MM.1S (cell line): ENCODE measurements at regions not wholly inside any gene's neighbourhood (a gene's known extent, or its start where the extent isn't known, plus 50 kb on each side); places are given as distances from the start of the nearest gene placed in this dataset.

Experiments used
- DNase-seq: peaks from one replicate; pipeline ENCODE4 v3.0.0-alpha.2; 2015
- H2AFZ ChIP-seq: fragments of 300-600 bp; sonication (generic); 2 replicates; pipeline ENCODE4 v1.6.0; 2016; ENCODE audit warnings: antibody characterized with exemption, low read length
- H3F3A ChIP-seq: fragments of 300-600 bp; sonication (generic); 2 replicates; pipeline ENCODE4 v1.6.1; 2016; ENCODE audit warnings: mild to moderate bottlenecking, antibody characterized with exemption, low read length, moderate library complexity, mixed read lengths; ENCODE audit not compliant: insufficient read depth
- H3K27ac ChIP-seq: fragments of 300-600 bp; sonication (generic); 2 replicates; pipeline ENCODE4 v1.5.1; 2016; ENCODE audit warnings: mild to moderate bottlenecking, low read length
- H3K27me3 ChIP-seq: fragments of 300-600 bp; sonication (generic); replicated peaks from 2 replicates; pipeline ENCODE4 v1.6.0; 2016; ENCODE audit warnings: low read length; ENCODE audit not compliant: insufficient read depth
- H3K36me3 ChIP-seq: fragments of 300-600 bp; sonication (generic); replicated peaks from 2 replicates; pipeline ENCODE4 v1.6.1; 2016; ENCODE audit warnings: mild to moderate bottlenecking, low read length, mixed read lengths; ENCODE audit not compliant: insufficient read depth
- H3K4me1 ChIP-seq: fragments of 300-600 bp; sonication (generic); 2 replicates; pipeline ENCODE4 v1.6.1; 2016; ENCODE audit warnings: low read length, mixed read lengths
- H3K4me2 ChIP-seq: fragments of 300-600 bp; sonication (generic); 2 replicates; pipeline ENCODE4 v1.6.0; 2016; ENCODE audit warnings: low read depth, low read length
- H3K4me3 ChIP-seq: fragments of 300-600 bp; sonication (generic); 2 replicates; pipeline ENCODE4 v1.5.1; 2016; ENCODE audit warnings: low read length, mixed read lengths
- H3K79me2 ChIP-seq: fragments of 300-600 bp; sonication (generic); 2 replicates; pipeline ENCODE4 v1.6.1; 2016; ENCODE audit warnings: mixed run types, low read length, mixed read lengths
- H3K9ac ChIP-seq: fragments of 300-600 bp; sonication (generic); 2 replicates; pipeline ENCODE4 v1.6.1; 2016; ENCODE audit warnings: low read length, mixed read lengths
- H3K9me2 ChIP-seq: fragments of 300-600 bp; sonication (generic); replicated peaks from 2 replicates; pipeline ENCODE4 v1.6.1; 2016; ENCODE audit warnings: mild to moderate bottlenecking, low read length, mixed read lengths; ENCODE audit not compliant: insufficient read depth
- H3K9me3 ChIP-seq: fragments of 300-600 bp; sonication (generic); replicated peaks from 2 replicates; pipeline ENCODE4 v1.6.1; 2016; ENCODE audit warnings: mild to moderate bottlenecking, low read length, mixed read lengths; ENCODE audit not compliant: insufficient read depth
- H4K20me1 ChIP-seq: fragments of 300-600 bp; sonication (generic); 2 replicates; pipeline ENCODE4 v1.6.1; 2016; ENCODE audit warnings: mild to moderate bottlenecking, low read length, moderate library complexity, mixed read lengths; ENCODE audit not compliant: insufficient read depth
- CTCF ChIP-seq: fragments of 300-600 bp; sonication (generic); IDR thresholded peaks from 2 replicates; pipeline ENCODE4 v1.5.1; 2016; ENCODE audit warnings: antibody characterized with exemption, low read length, mixed read lengths
- EZH2 ChIP-seq: fragments of 300-600 bp; sonication (generic); optimal IDR thresholded peaks from 2 replicates; pipeline ENCODE3; 2017; ENCODE audit warnings: low read depth, mild to moderate bottlenecking, antibody characterized with exemption, low read length, mixed read lengths
- EZH2phosphoT487 ChIP-seq: fragments of 300-600 bp; sonication (generic); IDR thresholded peaks from 2 replicates; pipeline ENCODE4 v1.6.1; 2018; ENCODE audit warnings: antibody characterized with exemption, low read length

DNA sequence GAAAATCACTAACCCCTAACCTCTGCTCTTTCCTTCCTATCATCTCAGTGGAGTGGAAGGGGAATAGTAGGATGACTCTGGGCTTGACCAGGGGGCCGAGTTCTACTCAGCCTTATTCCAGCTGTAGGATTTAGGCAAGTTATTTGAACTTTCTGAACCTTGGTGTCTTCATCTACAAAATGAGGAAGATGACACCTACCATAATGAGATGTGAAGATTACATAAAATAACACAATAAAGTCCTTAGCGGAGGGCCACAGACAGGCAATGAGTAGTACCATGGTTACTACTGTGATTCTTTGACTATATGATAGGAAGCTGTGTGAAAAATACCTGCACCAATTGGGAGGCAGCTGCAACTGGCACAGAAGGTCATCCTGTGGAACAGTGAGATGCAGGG is 53.6 kb upstream of the PIM1 start:
- H3K4me3 ChIP-seq: no peak overlapping the region
- H3K4me1 ChIP-seq: no peaks in the 10 kb centered on the region
- H3K9ac ChIP-seq: no peak overlapping the region
- no peaks in the 10 kb centered on the region for H3K36me3 ChIP-seq
- H3F3A ChIP-seq: no peaks in the 10 kb centered on the region
- no peak for DNase-seq
- no peak overlapping the region for H3K4me2 ChIP-seq
- H3K9me3 ChIP-seq: no peaks in the 10 kb centered on the region
- no peak overlapping the region for H2AFZ ChIP-seq
- H3K27me3 ChIP-seq: no peaks in the 10 kb centered on the region
- no peaks in the 10 kb centered on the region for H4K20me1 ChIP-seq
- TF ChIP-seq EZH2 (no peak), EZH2phosphoT487 (no peak), CTCF (no peak)
- no peaks in the 10 kb centered on the region for H3K9me2 ChIP-seq
- H3K79me2 ChIP-seq: no peaks in the 10 kb centered on the region
- H3K27ac ChIP-seq: no peak overlapping the region

DNA sequence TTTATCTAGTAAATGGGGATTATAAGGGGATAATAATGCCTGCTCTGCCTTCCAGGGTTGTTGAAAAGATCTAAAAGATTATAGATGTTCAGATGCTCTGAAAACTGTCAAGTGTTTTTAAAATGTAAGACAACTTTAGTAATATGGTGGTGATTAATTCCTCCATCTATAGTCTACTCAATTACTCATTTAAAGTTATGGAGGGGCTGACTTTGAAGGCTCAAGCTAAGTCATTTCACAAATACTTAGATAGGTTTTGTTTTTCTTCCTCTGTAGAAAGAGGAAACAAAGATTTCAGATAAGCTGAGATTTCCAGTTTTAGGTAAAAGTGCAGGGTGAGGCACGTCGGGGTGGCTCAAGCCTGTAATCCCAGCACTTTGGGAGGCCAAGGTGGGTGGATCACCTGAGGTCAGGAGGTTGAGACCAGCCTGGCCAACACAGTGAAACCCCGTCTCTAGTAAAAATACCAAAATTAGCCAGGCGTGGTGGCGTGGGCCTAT is 50.5 kb upstream of the PIM1 start:
- H3K36me3 ChIP-seq: no peaks in the 10 kb centered on the region
- H3K9me2 ChIP-seq: no peaks in the 10 kb centered on the region
- H3K27ac ChIP-seq: no peak overlapping the region
- TF ChIP-seq EZH2phosphoT487: no peak
- TF ChIP-seq CTCF: no peak
- no peak for TF ChIP-seq EZH2
- no peaks in the 10 kb centered on the region for H3K79me2 ChIP-seq
- H4K20me1 ChIP-seq: no peaks in the 10 kb centered on the region
- DNase-seq: no peak
- H3K4me1 ChIP-seq: no peaks in the 10 kb centered on the region
- no peak overlapping the region for H3K9ac ChIP-seq
- no peaks in the 10 kb centered on the region for H3K27me3 ChIP-seq
- no peaks in the 10 kb centered on the region for H3K9me3 ChIP-seq
- H3F3A ChIP-seq: no peaks in the 10 kb centered on the region
- H3K4me2 ChIP-seq: no peak overlapping the region
- no peak overlapping the region for H3K4me3 ChIP-seq
- H2AFZ ChIP-seq: no peak overlapping the region
